ENCODE measurements at regions not wholly inside any gene's neighbourhood (a gene's known extent, or its start where the extent isn't known, plus 50 kb on each side); places are given as distances from the start of the nearest gene placed in this dataset.
"Not testable (repeated sequence)": the region's sequence is repeated elsewhere in the genome, so short reads cannot be mapped to it uniquely, and the experiment has no call there.

- Histone ChIP-seq H3K9me3 (replicated peaks) (no peaks in the 10 kb centered on the region), H3K4me1 (replicated peaks) (peaks cover 11% of the 10 kb centered on the region; the same call in 1 of the 2 replicates), H3K27ac (no peak overlapping the region), H3K36me3 (no peaks in the 10 kb centered on the region), H3K27me3 (replicated peaks) (no peaks in the 10 kb centered on the region), H3K4me3 (no peak overlapping the region)
- DNase-seq (ENCODE audit: low read depth in 1 of 2, low spot score in 2 of 2) = no peak
Observed at GRCh38 chr20:22827916-22828315, 207.2 kb upstream of the SSTR4 start.

- H3K27ac ChIP-seq = no peak overlapping the region
- peak in 1 of 2 experiments; percentile 34 for DNase-seq (ENCODE audit: low read depth in 1 of 2, low spot score in 2 of 2)
- H3K4me1 ChIP-seq (replicated peaks) = peaks cover 25% of the 10 kb centered on the region
- H3K36me3 ChIP-seq = no peaks in the 10 kb centered on the region
- no peaks in the 10 kb centered on the region for H3K9me3 ChIP-seq (replicated peaks)
- no peaks in the 10 kb centered on the region for H3K27me3 ChIP-seq (replicated peaks)
- H3K4me3 ChIP-seq = no peak overlapping the region
Observed at GRCh38 chr20:22829356-22829755, 205.8 kb upstream of the SSTR4 start.

GRCh38 chr20:22830138-22830537 lies 205.0 kb upstream of the SSTR4 start:
- H3K27ac ChIP-seq = no peak overlapping the region
- H3K4me1 ChIP-seq (replicated peaks) = peaks cover 25% of the 10 kb centered on the region
- H3K9me3 ChIP-seq (replicated peaks) = no peaks in the 10 kb centered on the region
- no peak for DNase-seq (ENCODE audit: low read depth in 1 of 2, low spot score in 2 of 2)
- H3K27me3 ChIP-seq (replicated peaks) = no peaks in the 10 kb centered on the region
- no peak overlapping the region for H3K4me3 ChIP-seq
- no peaks in the 10 kb centered on the region for H3K36me3 ChIP-seq

- H3K9me3 ChIP-seq (replicated peaks); H3K4me3 ChIP-seq; H3K27me3 ChIP-seq (replicated peaks); H3K27ac ChIP-seq; H3K36me3 ChIP-seq; DNase-seq (ENCODE audit: low read depth in 1 of 2, low spot score in 2 of 2): not testable (repeated sequence)
- peaks cover 28% of the 10 kb centered on the region for H3K4me1 ChIP-seq (replicated peaks)
Observed at GRCh38 chr20:22830715-22831114, 204.4 kb upstream of the SSTR4 start.

GRCh38 chr20:22833851-22834250 lies 201.3 kb upstream of the SSTR4 start:
- Histone ChIP-seq H3K9me3 (replicated peaks) (no peaks in the 10 kb centered on the region), H3K27ac (peak overlapping the region; percentile 7; the same call in 1 of the 2 replicates), H3K27me3 (replicated peaks) (no peaks in the 10 kb centered on the region), H3K36me3 (no peaks in the 10 kb centered on the region), H3K4me3 (no peak overlapping the region), H3K4me1 (replicated peaks) (peaks cover 44% of the 10 kb centered on the region)
- peak in 1 of 2 experiments; percentile 41 for DNase-seq (ENCODE audit: low read depth in 1 of 2, low spot score in 2 of 2)

- H3K27ac ChIP-seq = no peak overlapping the region
- H3K9me3 ChIP-seq (replicated peaks) = no peaks in the 10 kb centered on the region
- no peaks in the 10 kb centered on the region for H3K36me3 ChIP-seq
- H3K4me3 ChIP-seq = no peak overlapping the region
- H3K4me1 ChIP-seq (replicated peaks) = peaks cover 38% of the 10 kb centered on the region
- no peak for DNase-seq (ENCODE audit: low read depth in 1 of 2, low spot score in 2 of 2)
- H3K27me3 ChIP-seq (replicated peaks) = no peaks in the 10 kb centered on the region
Observed at GRCh38 chr20:22834651-22835256, 200.4 kb upstream of the SSTR4 start.

- peaks cover 49% of the 10 kb centered on the region for H3K4me1 ChIP-seq (replicated peaks)
- peak overlapping the region; percentile 52 for H3K27ac ChIP-seq
- no peak overlapping the region for H3K4me3 ChIP-seq
- no peaks in the 10 kb centered on the region for H3K27me3 ChIP-seq (replicated peaks)
- peak in 1 of 2 experiments; percentile 77 for DNase-seq (ENCODE audit: low read depth in 1 of 2, low spot score in 2 of 2)
- no peaks in the 10 kb centered on the region for H3K36me3 ChIP-seq
- no peaks in the 10 kb centered on the region for H3K9me3 ChIP-seq (replicated peaks)
Observed at GRCh38 chr20:22836211-22836610, 198.9 kb upstream of the SSTR4 start.

GRCh38 chr20:22836877-22837276 lies 198.2 kb upstream of the SSTR4 start:
- DNase-seq (ENCODE audit: low read depth in 1 of 2, low spot score in 2 of 2) = peak in 1 of 2 experiments; percentile 37
- peaks cover 50% of the 10 kb centered on the region for H3K4me1 ChIP-seq (replicated peaks)
- no peak overlapping the region for H3K4me3 ChIP-seq
- no peaks in the 10 kb centered on the region for H3K36me3 ChIP-seq
- no peaks in the 10 kb centered on the region for H3K27me3 ChIP-seq (replicated peaks)
- H3K27ac ChIP-seq = peak overlapping the region; percentile 52
- H3K9me3 ChIP-seq (replicated peaks) = no peaks in the 10 kb centered on the region

- Histone ChIP-seq H3K4me1 (replicated peaks) (peaks cover 45% of the 10 kb centered on the region), H3K27me3 (replicated peaks) (no peaks in the 10 kb centered on the region), H3K4me3 (no peak overlapping the region), H3K36me3 (no peaks in the 10 kb centered on the region), H3K27ac (no peak overlapping the region), H3K9me3 (replicated peaks) (no peaks in the 10 kb centered on the region)
- DNase-seq (ENCODE audit: low read depth in 1 of 2, low spot score in 2 of 2) = no peak
Observed at GRCh38 chr20:22838001-22838400, 197.1 kb upstream of the SSTR4 start.

GRCh38 chr20:22841846-22842245 lies 193.3 kb upstream of the SSTR4 start:
- H3K27me3 ChIP-seq (replicated peaks) = no peaks in the 10 kb centered on the region
- peaks cover 17% of the 10 kb centered on the region for H3K4me1 ChIP-seq (replicated peaks)
- no peaks in the 10 kb centered on the region for H3K9me3 ChIP-seq (replicated peaks)
- H3K36me3 ChIP-seq = no peaks in the 10 kb centered on the region
- no peak overlapping the region for H3K4me3 ChIP-seq
- no peak overlapping the region for H3K27ac ChIP-seq
- DNase-seq (ENCODE audit: low read depth in 1 of 2, low spot score in 2 of 2) = no peak

- Histone ChIP-seq H3K4me3 (no peak overlapping the region), H3K4me1 (replicated peaks) (peaks cover 13% of the 10 kb centered on the region), H3K36me3 (no peaks in the 10 kb centered on the region), H3K9me3 (replicated peaks) (no peaks in the 10 kb centered on the region), H3K27me3 (replicated peaks) (no peaks in the 10 kb centered on the region), H3K27ac (no peak overlapping the region)
- DNase-seq (ENCODE audit: low read depth in 1 of 2, low spot score in 2 of 2) = no peak
Observed at GRCh38 chr20:22842793-22843192, 192.3 kb upstream of the SSTR4 start.

- H3K27me3 ChIP-seq (replicated peaks) = no peaks in the 10 kb centered on the region; the same call in 1 of the 2 replicates
- no peaks in the 10 kb centered on the region for H3K9me3 ChIP-seq (replicated peaks)
- no peak overlapping the region for H3K27ac ChIP-seq
- H3K36me3 ChIP-seq = no peaks in the 10 kb centered on the region
- no peak overlapping the region for H3K4me3 ChIP-seq
- peaks cover 13% of the 10 kb centered on the region for H3K4me1 ChIP-seq (replicated peaks)
- DNase-seq (ENCODE audit: low read depth in 1 of 2, low spot score in 2 of 2) = no peak
Observed at GRCh38 chr20:22844959-22845358, 190.2 kb upstream of the SSTR4 start.

- no peak for DNase-seq (ENCODE audit: low read depth in 1 of 2, low spot score in 2 of 2)
- Histone ChIP-seq H3K4me3 (no peak overlapping the region), H3K27ac (no peak overlapping the region), H3K4me1 (replicated peaks) (0 out of 2 replicates have a peak, but pooled peaks cover 2% of the 10 kb centered on the region), H3K9me3 (replicated peaks) (no peaks in the 10 kb centered on the region), H3K36me3 (no peaks in the 10 kb centered on the region), H3K27me3 (replicated peaks) (no peaks in the 10 kb centered on the region; the same call in 1 of the 2 replicates)
Observed at GRCh38 chr20:22846863-22847262, 188.2 kb upstream of the SSTR4 start.

GRCh38 chr20:22848364-22848763 lies 186.7 kb upstream of the SSTR4 start:
- no peaks in the 10 kb centered on the region for H3K36me3 ChIP-seq
- H3K4me3 ChIP-seq = no peak overlapping the region

More at GRCh38 chr20:22848364-22848763, 186.7 kb upstream of the SSTR4 start:
- H3K27ac ChIP-seq = no peak overlapping the region
- 0 out of 2 replicates have a peak, but pooled peaks cover 2% of the 10 kb centered on the region for H3K4me1 ChIP-seq (replicated peaks)
- no peaks in the 10 kb centered on the region for H3K9me3 ChIP-seq (replicated peaks)
- H3K27me3 ChIP-seq (replicated peaks) = no peaks in the 10 kb centered on the region; the same call in 1 of the 2 replicates
- DNase-seq (ENCODE audit: low read depth in 1 of 2, low spot score in 2 of 2) = no peak
